Memory B cell (primary cell): ENCODE measurements at regions not wholly inside any gene's neighbourhood (a gene's known extent, or its start where the extent isn't known, plus 50 kb on each side); places are given as distances from the start of the nearest gene placed in this dataset.

Experiments
- ATAC-seq: fragments of 150-1000 bp; cut with Tn5 transposase; 2 replicates; pipeline ENCODE4 v1.10.0; 2021; ENCODE audit warnings: low read depth, mild to moderate bottlenecking, moderate library complexity
- DNase-seq, 2 donors: peaks; one replicate each; pipeline ENCODE4 v3.0.0; 2022; ENCODE audit warnings: low spot score in 2 of 2
- H3K27ac Mint-ChIP-seq: one replicate; pipeline ENCODE4 v1.8.0; 2022; ENCODE audit warnings: mild to moderate bottlenecking, moderate library complexity, mixed read lengths
- H3K27me3 Mint-ChIP-seq: one replicate; pipeline ENCODE4 v1.8.0; 2022; ENCODE audit warnings: mixed read lengths
- H3K36me3 Mint-ChIP-seq: one replicate; pipeline ENCODE4 v1.8.0; 2022; ENCODE audit warnings: mild to moderate bottlenecking, mixed read lengths
- H3K4me1 Mint-ChIP-seq: one replicate; pipeline ENCODE4 v1.8.0; 2022; ENCODE audit warnings: mixed read lengths
- H3K4me3 Mint-ChIP-seq: one replicate; pipeline ENCODE4 v1.8.0; 2022; ENCODE audit warnings: mild to moderate bottlenecking, moderate library complexity, mixed read lengths
- H3K9me3 Mint-ChIP-seq: one replicate; pipeline ENCODE4 v1.8.0; 2022; ENCODE audit warnings: mixed read lengths

- DNase-seq (no peak), ATAC-seq (no peak)
- Mint-ChIP-seq H3K4me3 (no peak overlapping the region), H3K27me3 (no peaks in the 10 kb centered on the region), H3K9me3 (no peaks in the 10 kb centered on the region), H3K36me3 (no peaks in the 10 kb centered on the region), H3K4me1 (no peaks in the 10 kb centered on the region), H3K27ac (no peak overlapping the region)
Observed at GRCh38 chr1:80706526-80706925, 1094.2 kb upstream of the ADGRL2 start.

- Mint-ChIP-seq H3K4me1 (no peaks in the 10 kb centered on the region), H3K9me3 (peaks cover 1% of the 10 kb centered on the region), H3K36me3 (no peaks in the 10 kb centered on the region), H3K4me3 (no peak overlapping the region), H3K27me3 (no peaks in the 10 kb centered on the region), H3K27ac (no peak overlapping the region)
- DNase-seq (no peak), ATAC-seq (no peak)
Observed at GRCh38 chr1:80678438-80678837, 1122.3 kb upstream of the ADGRL2 start.

GRCh38 chr1:80675454-80675853, 1125.3 kb upstream of the ADGRL2 start:
- H3K27ac Mint-ChIP-seq, result no peak overlapping the region
- H3K9me3 Mint-ChIP-seq, result peaks cover 1% of the 10 kb centered on the region
- no peaks in the 10 kb centered on the region for H3K27me3 Mint-ChIP-seq
- no peaks in the 10 kb centered on the region for H3K4me1 Mint-ChIP-seq
- DNase-seq (no peak), ATAC-seq (no peak)
- H3K4me3 Mint-ChIP-seq, result no peak overlapping the region
- H3K36me3 Mint-ChIP-seq, result no peaks in the 10 kb centered on the region

- Mint-ChIP-seq H3K27me3 (no peaks in the 10 kb centered on the region), H3K4me3 (no peak overlapping the region), H3K27ac (no peak overlapping the region), H3K9me3 (peaks cover 1% of the 10 kb centered on the region), H3K36me3 (no peaks in the 10 kb centered on the region), H3K4me1 (no peaks in the 10 kb centered on the region)
- no peak for ATAC-seq
- no peak for DNase-seq
Observed at GRCh38 chr1:80673935-80674597, 1126.7 kb upstream of the ADGRL2 start.

GRCh38 chr1:80668372-80668771, 1132.4 kb upstream of the ADGRL2 start:
- H3K36me3 Mint-ChIP-seq, result no peaks in the 10 kb centered on the region

GRCh38 chr1:80666073-80666472, 1134.7 kb upstream of the ADGRL2 start:
- no peak overlapping the region for H3K27ac Mint-ChIP-seq
- no peak overlapping the region for H3K4me3 Mint-ChIP-seq
- no peaks in the 10 kb centered on the region for H3K36me3 Mint-ChIP-seq
- ATAC-seq (no peak), DNase-seq (no peak)
- peaks cover 1% of the 10 kb centered on the region for H3K9me3 Mint-ChIP-seq
- H3K4me1 Mint-ChIP-seq, result peaks cover 5% of the 10 kb centered on the region
- no peaks in the 10 kb centered on the region for H3K27me3 Mint-ChIP-seq

More at GRCh38 chr1:80668372-80668771, 1132.4 kb upstream of the ADGRL2 start:
- H3K27ac Mint-ChIP-seq, result no peak overlapping the region
- no peak for DNase-seq
- no peak overlapping the region for H3K4me3 Mint-ChIP-seq
- H3K27me3 Mint-ChIP-seq, result no peaks in the 10 kb centered on the region
- no peak for ATAC-seq
- H3K9me3 Mint-ChIP-seq, result peaks cover 1% of the 10 kb centered on the region
- H3K4me1 Mint-ChIP-seq, result peaks cover 5% of the 10 kb centered on the region

GRCh38 chr1:80659161-80659560, 1141.6 kb upstream of the ADGRL2 start:
- no peaks in the 10 kb centered on the region for H3K27me3 Mint-ChIP-seq
- peaks cover under 1% of the 10 kb centered on the region for H3K36me3 Mint-ChIP-seq
- H3K4me3 Mint-ChIP-seq, result no peak overlapping the region
- peaks cover 2% of the 10 kb centered on the region for H3K9me3 Mint-ChIP-seq
- DNase-seq, result no peak
- no peak for ATAC-seq
- peaks cover 9% of the 10 kb centered on the region for H3K4me1 Mint-ChIP-seq
- no peak overlapping the region for H3K27ac Mint-ChIP-seq

GRCh38 chr1:80657707-80658106, 1143.0 kb upstream of the ADGRL2 start:
- no peak for ATAC-seq
- Mint-ChIP-seq H3K9me3 (peaks cover 6% of the 10 kb centered on the region), H3K4me1 (peaks cover 9% of the 10 kb centered on the region), H3K27ac (no peak overlapping the region), H3K4me3 (no peak overlapping the region), H3K27me3 (no peaks in the 10 kb centered on the region), H3K36me3 (peaks cover 3% of the 10 kb centered on the region)
- no peak for DNase-seq

GRCh38 chr1:80657044-80657643, 1143.6 kb upstream of the ADGRL2 start:
- DNase-seq (no peak), ATAC-seq (no peak)
- Mint-ChIP-seq H3K4me3 (no peak overlapping the region), H3K36me3 (peaks cover 3% of the 10 kb centered on the region), H3K27me3 (no peaks in the 10 kb centered on the region), H3K4me1 (peaks cover 9% of the 10 kb centered on the region), H3K27ac (no peak overlapping the region), H3K9me3 (peaks cover 6% of the 10 kb centered on the region)

- Mint-ChIP-seq H3K36me3 (peaks cover 5% of the 10 kb centered on the region), H3K9me3 (peaks cover 6% of the 10 kb centered on the region), H3K4me1 (peaks cover 11% of the 10 kb centered on the region), H3K27me3 (no peaks in the 10 kb centered on the region), H3K4me3 (no peak overlapping the region), H3K27ac (no peak overlapping the region)
- no peak for DNase-seq
- no peak for ATAC-seq
Observed at GRCh38 chr1:80656641-80657040, 1144.1 kb upstream of the ADGRL2 start.

- H3K27me3 Mint-ChIP-seq, result no peaks in the 10 kb centered on the region
- H3K4me3 Mint-ChIP-seq, result peak overlapping the region; percentile 28
- peaks cover 8% of the 10 kb centered on the region for H3K36me3 Mint-ChIP-seq
- H3K4me1 Mint-ChIP-seq, result peaks cover 14% of the 10 kb centered on the region
- H3K27ac Mint-ChIP-seq, result peak overlapping the region; percentile 21
- DNase-seq, result no peak
- H3K9me3 Mint-ChIP-seq, result peaks cover 8% of the 10 kb centered on the region
- peak; percentile 78 for ATAC-seq
Observed at GRCh38 chr1:80656014-80656636, 1144.6 kb upstream of the ADGRL2 start.

GRCh38 chr1:80646053-80646452, 1154.7 kb upstream of the ADGRL2 start:
- Mint-ChIP-seq H3K4me1 (peaks cover 5% of the 10 kb centered on the region), H3K27me3 (no peaks in the 10 kb centered on the region), H3K4me3 (no peak overlapping the region), H3K36me3 (peaks cover 28% of the 10 kb centered on the region), H3K27ac (peak overlapping the region; percentile 10), H3K9me3 (peaks cover under 1% of the 10 kb centered on the region)
- ATAC-seq (no peak), DNase-seq (no peak)

- Mint-ChIP-seq H3K36me3 (peaks cover 26% of the 10 kb centered on the region), H3K9me3 (no peaks in the 10 kb centered on the region), H3K4me3 (no peak overlapping the region), H3K4me1 (peaks cover 5% of the 10 kb centered on the region), H3K27me3 (no peaks in the 10 kb centered on the region), H3K27ac (peak overlapping the region; percentile 10)
- no peak for ATAC-seq
- no peak for DNase-seq
Observed at GRCh38 chr1:80645621-80646020, 1155.1 kb upstream of the ADGRL2 start.

- Mint-ChIP-seq H3K4me1 (peaks cover 9% of the 10 kb centered on the region), H3K27me3 (no peaks in the 10 kb centered on the region), H3K4me3 (peak overlapping the region; percentile 88), H3K9me3 (peaks cover 2% of the 10 kb centered on the region), H3K27ac (no peak overlapping the region), H3K36me3 (peaks cover 12% of the 10 kb centered on the region)
- peak in 1 of 2 donors; percentile 16 for DNase-seq
- peak; percentile 71 for ATAC-seq
Observed at GRCh38 chr1:80640978-80641377, 1159.8 kb upstream of the ADGRL2 start.
